ENCODE measurements at regions not wholly inside any gene's neighbourhood (a gene's known extent, or its start where the extent isn't known, plus 50 kb on each side); places are given as distances from the start of the nearest gene placed in this dataset.

DNA sequence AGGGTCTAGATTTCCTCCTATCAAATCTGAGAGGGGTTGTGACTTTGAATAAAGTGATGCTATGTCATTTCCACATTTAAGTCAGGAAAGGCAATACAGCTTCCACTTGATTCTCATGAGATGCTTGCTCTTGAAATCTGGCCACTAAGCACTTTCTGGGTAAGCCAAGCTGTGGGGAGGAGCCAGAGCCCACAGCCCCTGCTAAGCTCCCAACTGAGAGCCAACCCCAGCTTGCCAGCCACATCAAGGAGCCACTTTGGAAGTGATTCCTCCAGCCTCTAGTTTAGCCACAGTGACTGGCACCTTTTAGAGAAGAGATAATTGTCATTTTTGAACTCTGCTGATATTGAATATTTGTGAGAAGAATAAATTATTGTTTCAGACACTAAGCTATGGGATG is 1441.5 kb upstream of the IGFBP7 start:
- DNase-seq: no peak

DNA sequence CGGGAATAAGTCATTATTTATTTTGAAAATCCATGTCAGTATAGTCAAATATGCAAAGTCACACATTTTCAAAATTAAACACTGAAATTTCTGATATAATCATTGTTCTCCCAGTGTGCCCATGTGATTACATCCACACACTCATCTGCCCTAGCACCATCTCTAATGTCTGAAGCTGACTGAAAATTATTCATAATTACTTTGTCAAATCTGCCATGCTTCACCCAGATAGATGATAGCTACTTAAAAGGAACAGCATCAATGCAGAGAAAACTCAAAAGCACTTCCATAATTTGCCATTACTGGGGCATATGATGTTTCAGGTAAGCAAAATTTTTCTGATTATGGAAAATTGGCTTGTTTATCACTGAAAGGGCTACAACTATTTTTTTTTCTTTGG is 1433.3 kb upstream of the IGFBP7 start:
- DNase-seq: no peak

- no peak for DNase-seq
Measured at GRCh38 chr4:58541926-58542325, 1431.7 kb upstream of the IGFBP7 start.

DNA sequence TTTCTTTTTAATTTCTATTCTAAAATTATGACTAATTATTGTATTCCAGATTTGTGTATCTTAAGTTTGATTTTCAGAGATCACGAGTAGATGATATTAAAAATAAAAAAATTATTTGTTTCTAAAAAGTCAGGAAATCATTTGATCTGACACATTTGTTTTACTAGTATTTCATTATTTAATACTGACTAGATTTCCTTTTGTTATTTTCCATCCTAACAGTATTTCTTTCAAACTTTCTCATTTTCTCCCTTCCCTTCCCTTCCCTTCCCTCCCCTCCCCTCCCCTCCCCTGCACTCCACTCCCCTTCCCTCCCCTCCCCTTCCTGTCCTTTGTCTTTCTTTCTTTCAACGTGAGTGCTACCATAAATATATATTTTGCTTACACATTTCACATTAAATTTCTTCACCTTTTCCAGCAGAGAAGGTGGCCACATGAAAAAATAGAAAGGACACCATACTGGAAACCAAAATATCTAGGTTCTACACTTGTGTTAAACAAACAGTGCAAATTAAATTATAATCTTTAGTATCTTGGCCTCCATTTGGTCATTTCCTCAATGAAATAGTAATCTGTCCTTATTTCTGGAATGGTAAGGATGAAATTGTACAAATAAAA is 1412.7 kb upstream of the IGFBP7 start:
- DNase-seq: no peak

GRCh38 chr4:58515226-58515625 is 1405.0 kb upstream of the IGFBP7 start:
- no peak for DNase-seq

- peak; percentile 18 for DNase-seq
Measured at GRCh38 chr4:58514299-58514698, 1404.1 kb upstream of the IGFBP7 start.

DNA sequence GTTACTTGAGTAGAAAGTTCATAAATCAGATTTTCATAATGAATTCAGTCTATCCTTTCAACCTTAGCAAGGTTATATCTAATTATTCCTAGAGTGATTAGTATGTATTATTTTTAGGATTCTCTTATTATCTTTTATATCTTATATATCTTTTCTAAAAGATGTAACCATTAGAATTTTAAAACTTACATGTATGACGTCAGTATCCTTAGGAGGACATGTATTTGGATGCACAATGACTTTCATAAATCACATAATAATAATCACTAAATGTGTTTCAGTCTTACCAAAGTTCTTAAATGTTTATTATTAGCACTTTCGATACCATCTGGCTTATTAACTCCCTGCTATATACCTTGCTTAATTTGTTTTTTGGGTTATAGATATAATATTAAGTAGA is 1400.5 kb upstream of the IGFBP7 start:
- DNase-seq: no peak

GRCh38 chr4:58507079-58507478 is 1396.9 kb upstream of the IGFBP7 start:
- DNase-seq: no peak

- DNase-seq: no peak
Measured at GRCh38 chr4:58502839-58503238, 1392.7 kb upstream of the IGFBP7 start.

GRCh38 chr4:58499182-58499581 is 1389.0 kb upstream of the IGFBP7 start:
- no peak for DNase-seq

DNA sequence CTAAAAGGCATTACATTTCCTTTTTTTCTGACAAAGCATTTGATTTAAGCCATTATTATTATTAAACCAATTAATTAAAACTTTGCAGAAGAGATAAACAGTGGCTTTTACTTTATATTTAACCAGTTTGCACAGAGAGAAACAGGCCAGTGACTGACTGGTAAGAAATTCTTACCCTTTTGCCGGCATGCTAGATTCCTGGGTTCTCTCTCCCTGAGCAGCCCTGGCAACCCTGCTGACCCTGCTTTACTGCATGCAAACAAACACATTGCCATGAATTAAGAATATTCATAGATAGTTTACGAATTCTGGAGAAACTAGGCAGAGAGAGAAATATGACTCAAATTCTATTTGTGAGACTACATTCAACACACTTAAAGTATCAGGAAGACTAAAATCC is 1381.4 kb upstream of the IGFBP7 start:
- no peak for DNase-seq

GRCh38 chr4:58477950-58478349 is 1367.8 kb upstream of the IGFBP7 start:
- DNase-seq: no peak

GRCh38 chr4:58477513-58477912 is 1367.3 kb upstream of the IGFBP7 start:
- no peak for DNase-seq

DNA sequence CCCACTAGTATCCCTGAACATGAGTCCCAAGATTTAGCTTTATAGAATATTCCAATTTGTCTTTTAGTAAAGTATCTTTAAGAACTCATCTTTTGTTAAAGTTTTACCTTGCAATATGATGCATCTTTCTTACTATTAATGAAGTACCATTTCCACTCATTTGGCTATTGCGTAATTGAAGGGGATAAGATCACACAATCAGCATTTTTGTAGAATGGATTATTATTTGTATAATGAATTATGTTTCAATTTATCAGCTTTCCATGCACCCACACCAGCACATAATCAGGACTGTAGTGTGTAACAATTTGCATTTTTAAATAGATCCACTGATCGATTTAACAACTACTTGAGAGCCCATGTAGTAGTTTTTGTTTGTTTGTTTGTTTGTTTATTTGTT is 1364.9 kb upstream of the IGFBP7 start:
- no peak for DNase-seq

- no peak for DNase-seq
Measured at GRCh38 chr4:58465031-58465430, 1354.8 kb upstream of the IGFBP7 start.

GRCh38 chr4:58456727-58457384 is 1346.7 kb upstream of the IGFBP7 start:
- DNase-seq: no peak

DNA sequence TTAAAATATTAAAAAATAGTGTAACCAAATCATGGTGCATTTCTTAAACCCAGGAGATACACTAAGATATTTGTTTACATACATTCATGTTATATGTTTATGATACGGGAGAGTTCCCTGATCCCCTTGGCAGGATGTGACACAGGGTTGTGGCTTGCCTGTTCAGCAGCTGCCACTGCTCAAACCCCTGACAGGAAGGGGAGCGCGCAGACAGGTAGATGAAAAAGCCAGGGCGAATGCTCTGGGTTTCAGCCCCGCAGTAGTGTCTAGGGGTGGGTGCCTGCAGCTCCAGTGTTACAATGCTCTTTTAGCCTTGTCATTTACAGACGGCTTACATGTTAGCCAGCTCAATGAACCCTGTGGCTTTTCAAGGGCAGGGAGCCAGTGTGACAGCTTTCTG is 1343.8 kb upstream of the IGFBP7 start:
- no peak for DNase-seq

DNA sequence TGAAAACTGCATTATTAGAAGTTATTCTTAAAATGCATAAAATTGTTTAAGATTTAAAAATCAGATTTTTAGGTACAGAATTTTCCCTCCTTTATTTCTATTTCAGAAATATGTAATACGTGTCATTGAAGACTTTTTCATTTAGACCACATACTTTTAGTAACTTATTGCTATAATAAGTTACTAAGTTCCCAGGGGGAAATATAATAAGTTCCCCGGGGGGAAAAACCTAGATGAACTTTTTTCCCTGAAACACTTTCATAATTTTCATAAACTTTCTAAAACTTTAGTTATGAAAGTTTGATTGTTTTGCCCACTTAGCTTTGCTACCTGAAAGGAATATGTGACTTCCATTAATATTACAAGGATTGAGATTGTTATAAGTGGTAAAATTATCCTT is 1341.5 kb upstream of the IGFBP7 start:
- DNase-seq: no peak

DNA sequence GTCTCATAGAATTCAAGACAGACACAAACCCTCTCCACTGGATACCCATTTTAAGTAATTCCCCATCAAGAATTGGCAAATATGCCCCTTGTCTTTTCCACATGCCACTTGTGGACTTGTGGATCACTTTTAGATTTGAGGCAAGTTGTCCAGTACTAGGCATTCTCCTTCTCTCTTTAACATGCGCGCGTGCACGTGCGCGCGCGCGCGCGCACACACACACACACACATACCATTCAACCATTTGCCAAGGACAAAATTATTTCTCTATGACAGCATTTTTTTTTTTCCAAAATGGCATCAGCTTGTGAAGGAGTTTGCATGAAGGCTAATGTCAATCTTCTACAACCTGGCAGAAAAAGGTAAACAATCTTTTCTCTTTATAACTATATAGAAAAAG is 1325.7 kb upstream of the IGFBP7 start:
- no peak for DNase-seq

- no peak for DNase-seq
Measured at GRCh38 chr4:58413849-58414248, 1303.7 kb upstream of the IGFBP7 start.

- no peak for DNase-seq
Measured at GRCh38 chr4:58411904-58412303, 1301.7 kb upstream of the IGFBP7 start.

DNA sequence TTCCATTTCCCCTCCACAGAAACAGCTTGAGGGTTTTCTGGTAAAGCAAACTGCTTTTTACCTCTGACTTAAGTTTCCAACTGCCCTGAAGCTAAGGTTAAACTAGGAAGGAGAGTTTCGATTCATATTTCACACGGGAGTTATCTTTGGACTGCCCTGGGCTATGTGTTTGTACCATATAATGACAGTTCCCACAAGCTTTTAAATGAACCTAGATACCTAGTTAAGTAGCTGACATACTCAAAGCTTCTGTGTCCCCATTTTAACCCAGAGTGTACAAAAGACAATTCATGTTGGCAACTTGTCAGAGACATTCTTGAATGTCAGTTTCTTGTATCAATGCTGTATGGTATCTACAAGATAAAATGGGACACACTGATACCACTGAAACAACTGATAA is 1296.6 kb upstream of the IGFBP7 start:
- DNase-seq: no peak

GRCh38 chr4:58368221-58368620 is 1258.0 kb upstream of the IGFBP7 start:
- no peak for DNase-seq

- DNase-seq: no peak
Measured at GRCh38 chr4:58360354-58361133, 1250.4 kb upstream of the IGFBP7 start.
